ENCODE measurements at regions not wholly inside any gene's neighbourhood (a gene's known extent, or its start where the extent isn't known, plus 50 kb on each side); places are given as distances from the start of the nearest gene placed in this dataset.

DNA sequence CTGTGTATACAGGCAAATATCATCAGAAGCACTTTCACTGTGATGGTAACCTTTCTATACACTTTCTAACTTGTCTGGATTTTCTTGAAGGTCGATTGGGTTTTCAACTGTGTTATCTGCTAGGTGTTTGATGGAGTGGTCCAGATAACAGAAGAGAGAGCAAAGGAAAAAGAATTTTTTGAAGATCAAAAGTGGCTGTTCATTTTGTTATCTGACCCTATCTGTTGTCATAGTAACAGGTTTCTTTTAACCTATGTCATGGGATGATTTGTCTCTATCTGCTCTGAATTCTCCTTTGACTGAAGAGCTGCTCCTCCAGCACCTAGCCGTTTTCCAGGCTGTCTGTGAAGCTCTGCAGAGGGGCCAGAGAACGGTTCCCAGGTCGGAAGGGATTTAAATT lies 77.8 kb upstream of the IRX2 start:
- TF ChIP-seq, protein P1, sequence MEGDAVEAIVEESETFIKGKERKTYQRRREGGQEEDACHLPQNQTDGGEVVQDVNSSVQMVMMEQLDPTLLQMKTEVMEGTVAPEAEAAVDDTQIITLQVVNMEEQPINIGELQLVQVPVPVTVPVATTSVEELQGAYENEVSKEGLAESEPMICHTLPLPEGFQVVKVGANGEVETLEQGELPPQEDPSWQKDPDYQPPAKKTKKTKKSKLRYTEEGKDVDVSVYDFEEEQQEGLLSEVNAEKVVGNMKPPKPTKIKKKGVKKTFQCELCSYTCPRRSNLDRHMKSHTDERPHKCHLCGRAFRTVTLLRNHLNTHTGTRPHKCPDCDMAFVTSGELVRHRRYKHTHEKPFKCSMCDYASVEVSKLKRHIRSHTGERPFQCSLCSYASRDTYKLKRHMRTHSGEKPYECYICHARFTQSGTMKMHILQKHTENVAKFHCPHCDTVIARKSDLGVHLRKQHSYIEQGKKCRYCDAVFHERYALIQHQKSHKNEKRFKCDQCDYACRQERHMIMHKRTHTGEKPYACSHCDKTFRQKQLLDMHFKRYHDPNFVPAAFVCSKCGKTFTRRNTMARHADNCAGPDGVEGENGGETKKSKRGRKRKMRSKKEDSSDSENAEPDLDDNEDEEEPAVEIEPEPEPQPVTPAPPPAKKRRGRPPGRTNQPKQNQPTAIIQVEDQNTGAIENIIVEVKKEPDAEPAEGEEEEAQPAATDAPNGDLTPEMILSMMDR (IDR thresholded peaks at IDR 0.05; ENCODE audit: borderline replicate concordance, extremely low read depth, insufficient read depth) = no peak
- H3K9ac ChIP-seq (ENCODE audit: low read length in 3 of 3) = no peak overlapping the region
- H3K4me1 ChIP-seq (ENCODE audit: control insufficient read depth in 2 of 3, insufficient read depth in 2 of 3, low read depth in 1 of 3, low read length in 3 of 3) = no peaks in the 10 kb centered on the region
- peaks cover 0 to 10% (median 0%) of the 10 kb centered on the region in 3 donors for H3K9me3 ChIP-seq (ENCODE audit: control insufficient read depth in 2 of 3, insufficient read depth in 1 of 3, low read length in 3 of 3)
- FAIRE-seq (no peak), DNase-seq (no peak)
- intact Hi-C loops (cut with DNase I) = no loop called here
- peaks cover 3% of the 10 kb centered on the region for H3K27me3 ChIP-seq (ENCODE audit: control insufficient read depth, insufficient read depth, low read length)
- H3K27ac ChIP-seq (ENCODE audit: low read depth in 2 of 2, low read length in 2 of 2) = no peak overlapping the region
- no peaks in the 10 kb centered on the region for H3K36me3 ChIP-seq (ENCODE audit: control insufficient read depth in 2 of 3, insufficient read depth in 3 of 3, low read length in 3 of 3)
- no peak overlapping the region for H3K4me3 ChIP-seq (ENCODE audit: low read length in 3 of 3)

DNA sequence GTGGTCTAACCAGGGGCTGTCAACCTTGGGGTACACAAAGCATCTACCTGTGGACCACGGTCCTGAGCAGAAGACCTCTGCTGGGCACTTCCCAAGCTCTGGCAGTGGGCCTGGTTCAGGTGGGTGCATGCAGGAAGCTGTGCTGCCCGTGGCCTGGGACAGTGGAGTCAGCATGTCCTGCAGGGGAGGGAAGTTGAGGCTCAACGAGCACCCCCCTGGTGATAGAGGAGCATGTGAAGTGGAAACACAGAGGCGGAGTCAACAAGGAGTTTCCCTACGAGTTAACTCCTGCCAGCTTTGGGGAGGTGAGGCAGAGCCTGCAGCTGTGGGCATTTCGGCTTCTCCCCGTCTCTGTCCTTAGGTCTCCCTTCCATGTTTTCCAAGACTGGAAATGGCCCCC lies 67.5 kb upstream of the IRX2 start:
- Histone ChIP-seq H3K27ac (ENCODE audit: low read depth in 2 of 2, low read length in 2 of 2) (no peak overlapping the region), H3K36me3 (ENCODE audit: control insufficient read depth in 2 of 3, insufficient read depth in 3 of 3, low read length in 3 of 3) (no peaks in the 10 kb centered on the region), H3K4me1 (ENCODE audit: control insufficient read depth in 2 of 3, insufficient read depth in 2 of 3, low read depth in 1 of 3, low read length in 3 of 3) (no peaks in the 10 kb centered on the region), H3K4me3 (ENCODE audit: low read length in 3 of 3) (no peak overlapping the region), H3K9ac (ENCODE audit: low read length in 3 of 3) (no peak overlapping the region), H3K27me3 (ENCODE audit: control insufficient read depth, insufficient read depth, low read length) (no peaks in the 10 kb centered on the region), H3K9me3 (ENCODE audit: control insufficient read depth in 2 of 3, insufficient read depth in 1 of 3, low read length in 3 of 3) (no peaks in the 10 kb centered on the region)
- intact Hi-C loops (cut with DNase I) = no loop called here
- DNase-seq (no peak), FAIRE-seq (no peak)
- TF ChIP-seq, protein P1 (IDR thresholded peaks at IDR 0.05; ENCODE audit: borderline replicate concordance, extremely low read depth, insufficient read depth) = no peak

DNA sequence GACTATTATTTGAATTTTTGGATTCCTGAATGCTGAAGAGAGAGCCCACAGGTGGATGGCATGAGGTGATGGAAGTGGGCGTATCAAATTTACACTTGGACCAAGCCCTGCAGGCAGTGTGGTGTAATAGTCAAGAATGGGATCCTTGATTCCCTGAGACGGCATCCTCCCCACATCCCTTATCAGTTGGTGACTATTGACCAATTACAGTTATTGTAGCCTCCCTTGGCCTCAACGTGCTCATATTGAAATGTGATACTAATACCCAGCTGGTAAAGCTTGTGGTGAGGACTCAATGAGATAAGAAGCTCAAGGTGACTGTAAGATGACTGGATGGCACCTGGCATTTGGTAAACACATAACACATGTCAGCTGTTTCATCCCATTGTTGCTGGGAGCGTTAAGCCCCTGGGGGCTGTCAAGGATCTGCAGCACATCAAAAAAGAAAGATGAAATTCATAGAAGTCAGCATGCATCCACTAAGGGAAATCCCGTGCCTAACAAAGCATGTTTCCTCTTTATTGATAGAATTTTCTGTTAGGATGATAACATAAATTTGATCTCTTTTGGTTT lies 65.6 kb upstream of the IRX2 start:
- Histone ChIP-seq H3K36me3 (ENCODE audit: control insufficient read depth in 2 of 3, insufficient read depth in 3 of 3, low read length in 3 of 3) (no peaks in the 10 kb centered on the region), H3K9me3 (ENCODE audit: control insufficient read depth in 2 of 3, insufficient read depth in 1 of 3, low read length in 3 of 3) (no peaks in the 10 kb centered on the region), H3K27ac (ENCODE audit: low read depth in 2 of 2, low read length in 2 of 2) (no peak overlapping the region), H3K4me3 (ENCODE audit: low read length in 3 of 3) (no peak overlapping the region), H3K4me1 (ENCODE audit: control insufficient read depth in 2 of 3, insufficient read depth in 2 of 3, low read depth in 1 of 3, low read length in 3 of 3) (no peaks in the 10 kb centered on the region), H3K27me3 (ENCODE audit: control insufficient read depth, insufficient read depth, low read length) (no peaks in the 10 kb centered on the region), H3K9ac (ENCODE audit: low read length in 3 of 3) (no peak overlapping the region)
- TF ChIP-seq, protein P1 (IDR thresholded peaks at IDR 0.05; ENCODE audit: borderline replicate concordance, extremely low read depth, insufficient read depth) = no peak
- intact Hi-C loops (cut with DNase I) = no loop called here
- FAIRE-seq (no peak), DNase-seq (no peak)

DNA sequence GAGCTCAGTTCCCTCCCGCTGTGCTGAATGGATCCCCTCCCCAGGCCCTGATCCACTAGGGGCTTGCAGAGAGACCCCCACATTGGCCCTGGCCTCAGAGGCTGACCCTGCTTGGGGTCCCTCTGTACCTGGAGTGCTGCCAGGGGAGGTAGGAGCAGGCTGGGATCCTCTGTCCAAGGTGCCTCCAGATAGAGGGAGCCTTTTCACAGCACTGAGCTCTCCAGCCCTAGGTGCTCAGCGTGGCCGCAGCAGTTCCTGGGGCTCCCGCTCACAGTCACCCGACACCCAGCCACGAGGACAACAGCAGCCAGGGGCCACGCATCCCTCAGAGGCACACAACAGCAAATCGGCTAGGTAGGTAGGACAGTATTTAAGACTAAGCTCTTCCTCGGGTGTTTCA lies 62.2 kb upstream of the IRX2 start:
- no peak overlapping the region for H3K9ac ChIP-seq (ENCODE audit: low read length in 3 of 3)
- no peak overlapping the region for H3K27ac ChIP-seq (ENCODE audit: low read depth in 2 of 2, low read length in 2 of 2)
- H3K36me3 ChIP-seq (ENCODE audit: control insufficient read depth in 2 of 3, insufficient read depth in 3 of 3, low read length in 3 of 3) = no peaks in the 10 kb centered on the region
- intact Hi-C loops (cut with DNase I) = no loop called here
- H3K4me3 ChIP-seq (ENCODE audit: low read length in 3 of 3) = no peak overlapping the region
- H3K4me1 ChIP-seq (ENCODE audit: control insufficient read depth in 2 of 3, insufficient read depth in 2 of 3, low read depth in 1 of 3, low read length in 3 of 3) = no peaks in the 10 kb centered on the region
- FAIRE-seq (no peak), DNase-seq (no peak)
- H3K27me3 ChIP-seq (ENCODE audit: control insufficient read depth, insufficient read depth, low read length) = no peaks in the 10 kb centered on the region
- H3K9me3 ChIP-seq (ENCODE audit: control insufficient read depth in 2 of 3, insufficient read depth in 1 of 3, low read length in 3 of 3) = no peaks in the 10 kb centered on the region
- TF ChIP-seq, protein P1 (IDR thresholded peaks at IDR 0.05; ENCODE audit: borderline replicate concordance, extremely low read depth, insufficient read depth) = no peak
